DND-41 (cell line): ENCODE measurements at regions not wholly inside any gene's neighbourhood (a gene's known extent, or its start where the extent isn't known, plus 50 kb on each side); places are given as distances from the start of the nearest gene placed in this dataset.

Experiments
- ATAC-seq: fragments of 200-7000 bp; cut with Tn5 transposase; 3 replicates; pipeline ENCODE4 v1.9.1; 2021; ENCODE audit warnings: low read depth; ENCODE audit not compliant: insufficient read depth
- DNase-seq: peaks from one replicate; pipeline ENCODE4 v3.0.0-alpha.2; 2020
- H2AFZ ChIP-seq: 2 replicates; pipeline ENCODE4 v1.6.0; 2012; ENCODE audit warnings: low read depth, low read length
- H3K27ac ChIP-seq: 2 replicates; pipeline ENCODE4 v1.5.1; 2012; ENCODE audit warnings: low read length, inconsistent platforms
- H3K27me3 ChIP-seq: fragments of 200-600 bp; sonication (generic); 2 replicates; pipeline ENCODE4 v1.6.0; 2012; ENCODE audit warnings: low read length, mild to moderate bottlenecking, inconsistent platforms; ENCODE audit not compliant: insufficient read depth, poor library complexity
- H3K36me3 ChIP-seq: 2 replicates; pipeline ENCODE4 v1.5.1; 2012; ENCODE audit warnings: low read length, inconsistent platforms; ENCODE audit not compliant: insufficient read depth
- H3K4me1 ChIP-seq: 2 replicates; pipeline ENCODE4 v1.5.1; 2012; ENCODE audit warnings: mild to moderate bottlenecking, low read length; ENCODE audit not compliant: insufficient read depth
- H3K4me2 ChIP-seq: 2 replicates; pipeline ENCODE4 v1.6.0; 2012; ENCODE audit warnings: mild to moderate bottlenecking, moderate library complexity, low read length, inconsistent platforms; ENCODE audit not compliant: insufficient read depth
- H3K4me3 ChIP-seq, 2 experiments: fragments of 200-600 bp in 1 of 2; shearing (Covaris generic) in 1 of 2; 2 replicates each; pipeline ENCODE4 v1.5.1; 2012 to 2016; ENCODE audit warnings: inconsistent platforms in 2 of 2, low read length in 2 of 2, mild to moderate bottlenecking in 2 of 2, low read depth in 1 of 2, moderate library complexity in 1 of 2
- H3K79me2 ChIP-seq: 2 replicates; pipeline ENCODE4 v1.6.0; 2012; ENCODE audit warnings: low read length, inconsistent platforms; ENCODE audit not compliant: insufficient read depth
- H3K9ac ChIP-seq: 2 replicates; pipeline ENCODE4 v1.6.0; 2012; ENCODE audit warnings: low read depth, mild to moderate bottlenecking, inconsistent platforms, low read length, moderate library complexity
- H3K9me3 ChIP-seq: 2 replicates; pipeline ENCODE4 v1.5.1; 2012; ENCODE audit warnings: low read length, moderate library complexity, mild to moderate bottlenecking, inconsistent platforms; ENCODE audit not compliant: insufficient read depth, severe bottlenecking
- H4K20me1 ChIP-seq: 2 replicates; pipeline ENCODE4 v1.6.0; 2012; ENCODE audit warnings: low read length; ENCODE audit not compliant: insufficient read depth
- CTCF ChIP-seq: IDR thresholded peaks from 2 replicates; pipeline ENCODE4 v1.5.1; 2012; ENCODE audit warnings: borderline replicate concordance, low read length, moderate library complexity, mild to moderate bottlenecking; ENCODE audit not compliant: poor library complexity, severe bottlenecking; ENCODE audit errors: extremely low read depth
- EZH2 ChIP-seq: IDR thresholded peaks from 3 replicates; pipeline ENCODE4 v1.6.1; 2012; ENCODE audit warnings: borderline replicate concordance, low read depth, mild to moderate bottlenecking, moderate library complexity, low read length, inconsistent platforms; ENCODE audit not compliant: severe bottlenecking

GRCh38 chr20:24736844-24737211 is 212.2 kb upstream of the CST7 start:
- no peak for TF ChIP-seq CTCF
- no peak for TF ChIP-seq EZH2
- Histone ChIP-seq H3K4me1 (peaks cover 29% of the 10 kb centered on the region), H3K9me3 (no peaks in the 10 kb centered on the region), H3K9ac (no peak overlapping the region), H3K79me2 (no peaks in the 10 kb centered on the region), H3K4me3 (no peak overlapping the region), H3K27me3 (no peaks in the 10 kb centered on the region), H4K20me1 (no peaks in the 10 kb centered on the region), H2AFZ (no peak overlapping the region), H3K27ac (no peak overlapping the region), H3K4me2 (no peak overlapping the region), H3K36me3 (no peaks in the 10 kb centered on the region)
- DNase-seq (no peak), ATAC-seq (no peak)

- no peak overlapping the region for H3K4me2 ChIP-seq
- no peak overlapping the region for H3K27ac ChIP-seq
- no peaks in the 10 kb centered on the region for H3K27me3 ChIP-seq
- H4K20me1 ChIP-seq: no peaks in the 10 kb centered on the region
- no peaks in the 10 kb centered on the region for H3K9me3 ChIP-seq
- ATAC-seq (no peak), DNase-seq (no peak)
- H2AFZ ChIP-seq: no peak overlapping the region
- TF ChIP-seq EZH2: no peak
- no peak for TF ChIP-seq CTCF
- H3K4me3 ChIP-seq: no peak overlapping the region
- no peaks in the 10 kb centered on the region for H3K79me2 ChIP-seq
- peaks cover 29% of the 10 kb centered on the region for H3K4me1 ChIP-seq
- no peak overlapping the region for H3K9ac ChIP-seq
- no peaks in the 10 kb centered on the region for H3K36me3 ChIP-seq
Observed at GRCh38 chr20:24737212-24737850, 211.7 kb upstream of the CST7 start.

GRCh38 chr20:24738058-24738775 is 210.9 kb upstream of the CST7 start:
- no peaks in the 10 kb centered on the region for H3K27me3 ChIP-seq
- H3K27ac ChIP-seq: peak overlapping the region; percentile 79; the same call in 1 of the 2 replicates
- peaks cover 29% of the 10 kb centered on the region for H3K4me1 ChIP-seq
- H3K4me3 ChIP-seq: no peak overlapping the region
- ATAC-seq (no peak), DNase-seq (no peak)
- no peaks in the 10 kb centered on the region for H4K20me1 ChIP-seq
- no peak overlapping the region for H3K4me2 ChIP-seq
- H2AFZ ChIP-seq: 0 out of 2 replicates have a peak overlapping the region, but pooled peaks have one; percentile 69
- H3K36me3 ChIP-seq: no peaks in the 10 kb centered on the region
- no peak overlapping the region for H3K9ac ChIP-seq
- H3K9me3 ChIP-seq: no peaks in the 10 kb centered on the region
- no peaks in the 10 kb centered on the region for H3K79me2 ChIP-seq
- TF ChIP-seq EZH2 (no peak), CTCF (no peak)
